NCI-H2196 (cell line): ENCODE measurements at regions not wholly inside any gene's neighbourhood (a gene's known extent, or its start where the extent isn't known, plus 50 kb on each side); places are given as distances from the start of the nearest gene placed in this dataset.
"Not testable (repeated sequence)": the region's sequence is repeated elsewhere in the genome, so short reads cannot be mapped to it uniquely, and the experiment has no call there.

Experiments
- DNase-seq: peaks from one replicate; lab custom pipeline; 2025; ENCODE audit not compliant: unreplicated experiment; lab: John Stamatoyannopoulos, UW

- DNase-seq = no peak
Observed at GRCh38 chr13:44147233-44147632, 226.4 kb upstream of the SERP2 start.

GRCh38 chr13:44147648-44148047 is 226.0 kb upstream of the SERP2 start:
- DNase-seq = no peak

GRCh38 chr13:44148159-44148914 is 225.3 kb upstream of the SERP2 start:
- peak; percentile 4 for DNase-seq

- DNase-seq = not testable (repeated sequence)
Observed at GRCh38 chr13:44149231-44149630, 224.4 kb upstream of the SERP2 start.

GRCh38 chr13:44149821-44150220 is 223.8 kb upstream of the SERP2 start:
- no peak for DNase-seq

GRCh38 chr13:44151474-44151873 is 222.2 kb upstream of the SERP2 start:
- no peak for DNase-seq

- DNase-seq = no peak
Observed at GRCh38 chr13:44153496-44153895, 220.1 kb upstream of the SERP2 start.

GRCh38 chr13:44155422-44156293 is 218.0 kb upstream of the SERP2 start:
- DNase-seq = peak; percentile 44

- DNase-seq = no peak
Observed at GRCh38 chr13:44156294-44156658, 217.3 kb upstream of the SERP2 start.

GRCh38 chr13:44157606-44158005 is 216.0 kb upstream of the SERP2 start:
- DNase-seq = no peak

- DNase-seq = no peak
Observed at GRCh38 chr13:44158098-44158521, 215.5 kb upstream of the SERP2 start.

- DNase-seq = no peak
Observed at GRCh38 chr13:44158881-44159632, 214.6 kb upstream of the SERP2 start.

GRCh38 chr13:44159633-44160279 is 213.9 kb upstream of the SERP2 start:
- no peak for DNase-seq

GRCh38 chr13:44160591-44161191 is 212.9 kb upstream of the SERP2 start:
- no peak for DNase-seq

- DNase-seq = no peak
Observed at GRCh38 chr13:44163108-44163507, 210.5 kb upstream of the SERP2 start.

- DNase-seq = no peak
Observed at GRCh38 chr13:44165221-44165888, 208.3 kb upstream of the SERP2 start.

GRCh38 chr13:44165889-44166496 is 207.6 kb upstream of the SERP2 start:
- no peak for DNase-seq

GRCh38 chr13:44169018-44169911 is 204.4 kb upstream of the SERP2 start:
- DNase-seq = no peak

GRCh38 chr13:44170731-44171130 is 202.9 kb upstream of the SERP2 start:
- no peak for DNase-seq
